HG03520 (cell line): ENCODE measurements at regions not wholly inside any gene's neighbourhood (a gene's known extent, or its start where the extent isn't known, plus 50 kb on each side); places are given as distances from the start of the nearest gene placed in this dataset.
A peak's percentile ranks its signal among the peaks of the same experiment; 100 is the strongest.

Source experiments
- ATAC-seq: cut with Tn5 transposase; IDR thresholded peaks from one replicate; pipeline ENCODE4 v1.9.1; 2021; ENCODE audit warnings: mild to moderate bottlenecking, moderate library complexity; ENCODE audit not compliant: unreplicated experiment

- no peak for ATAC-seq
Measured at GRCh38 chr1:87805666-87806378, 477.1 kb downstream of the LMO4 start.

- no peak for ATAC-seq
Measured at GRCh38 chr1:87806379-87807094, 477.9 kb downstream of the LMO4 start.

- no peak for ATAC-seq
Measured at GRCh38 chr1:87810166-87810565, 481.5 kb downstream of the LMO4 start.

- ATAC-seq = peak; percentile 79
Measured at GRCh38 chr1:87812871-87813577, 484.3 kb downstream of the LMO4 start.

- ATAC-seq = no peak
Measured at GRCh38 chr1:87814573-87814972, 485.9 kb downstream of the LMO4 start.

GRCh38 chr1:87816646-87817045 lies 488.0 kb downstream of the LMO4 start:
- no peak for ATAC-seq

GRCh38 chr1:87820668-87821334 lies 492.1 kb downstream of the LMO4 start:
- no peak for ATAC-seq

GRCh38 chr1:87821335-87821697 lies 492.6 kb downstream of the LMO4 start:
- ATAC-seq = no peak

GRCh38 chr1:87826681-87827251 lies 498.1 kb downstream of the LMO4 start:
- ATAC-seq = peak; percentile 94

- no peak for ATAC-seq
Measured at GRCh38 chr1:87829360-87829759, 500.7 kb downstream of the LMO4 start.

- no peak for ATAC-seq
Measured at GRCh38 chr1:87830432-87830978, 501.8 kb downstream of the LMO4 start.

GRCh38 chr1:87833166-87833565 lies 504.5 kb downstream of the LMO4 start:
- no peak for ATAC-seq

GRCh38 chr1:87834151-87834550 lies 505.5 kb downstream of the LMO4 start:
- no peak for ATAC-seq

- no peak for ATAC-seq
Measured at GRCh38 chr1:87834941-87835340, 506.3 kb downstream of the LMO4 start.

- ATAC-seq = no peak
Measured at GRCh38 chr1:87840767-87841166, 512.1 kb downstream of the LMO4 start.

- no peak for ATAC-seq
Measured at GRCh38 chr1:87841332-87841731, 512.7 kb downstream of the LMO4 start.

- ATAC-seq = no peak
Measured at GRCh38 chr1:87842156-87842555, 513.5 kb downstream of the LMO4 start.

- ATAC-seq = no peak
Measured at GRCh38 chr1:87844251-87844650, 515.6 kb downstream of the LMO4 start.

GRCh38 chr1:87851490-87851889 lies 522.8 kb downstream of the LMO4 start:
- ATAC-seq = no peak

- ATAC-seq = no peak
Measured at GRCh38 chr1:87852410-87853161, 523.9 kb downstream of the LMO4 start.
